ENCODE measurements at regions not wholly inside any gene's neighbourhood (a gene's known extent, or its start where the extent isn't known, plus 50 kb on each side); places are given as distances from the start of the nearest gene placed in this dataset.

- H3K27me3 ChIP-seq (ENCODE audit: insufficient read depth): no peaks in the 10 kb centered on the region
- no peak overlapping the region for H2AFZ ChIP-seq
- no peak for TF ChIP-seq ZNF462 (CRISPR knock-in tag; IDR thresholded peaks at IDR 0.05)
- no peak for TF ChIP-seq STAT1 (IDR thresholded peaks at IDR 0.05; ENCODE audit: unreplicated experiment)
- no peak for TF ChIP-seq CTCF (conservative IDR thresholded peaks at IDR 0.05; ENCODE audit: low read depth in 2 of 2)
- TF ChIP-seq JUNB (IDR thresholded peaks at IDR 0.05; ENCODE audit: unreplicated experiment): no peak
- peak; percentile 56; the same call in 1 of the 2 replicates for TF ChIP-seq NANOG (IDR thresholded peaks at IDR 0.05; ENCODE audit: borderline replicate concordance)
- TF ChIP-seq REST (IDR thresholded peaks at IDR 0.05; ENCODE audit: unreplicated experiment): no peak
- no peak for TF ChIP-seq CREB1 (CRISPR knock-in tag; IDR thresholded peaks at IDR 0.05; ENCODE audit: low read depth)
- H3K4me2 ChIP-seq: peak overlapping the region; percentile 69
- H3K4me3 ChIP-seq: peak overlapping the region; percentile 24
- ATAC-seq (peak; percentile 25; the same call in 1 of the 3 replicates), DNase-seq (ENCODE audit: low spot score) (peak; percentile 36)
- H4K20me1 ChIP-seq (replicated peaks; ENCODE audit: insufficient read depth): no peaks in the 10 kb centered on the region
- H3K36me3 Mint-ChIP-seq (ENCODE audit: low read depth): peaks cover 2% of the 10 kb centered on the region; the same call in 1 of the 3 replicates
- no peaks in the 10 kb centered on the region for H3F3A ChIP-seq (replicated peaks; ENCODE audit: low read depth)
- H3K79me2 ChIP-seq (replicated peaks; ENCODE audit: insufficient read depth): no peaks in the 10 kb centered on the region
- H3K9me2 ChIP-seq (ENCODE audit: insufficient read depth): peaks cover 7% of the 10 kb centered on the region; the same call in 1 of the 2 replicates
- no peaks in the 10 kb centered on the region for H3K9me3 Mint-ChIP-seq
- peaks cover 29% of the 10 kb centered on the region for H3K4me1 ChIP-seq (ENCODE audit: insufficient read depth)
- H3K27ac Mint-ChIP-seq: peak overlapping the region; percentile 86
- H3K27ac ChIP-seq (ENCODE audit: low read depth): peak overlapping the region; percentile 97
- H3K27me3 Mint-ChIP-seq (ENCODE audit: insufficient read depth, low read depth, poor library complexity): no peaks in the 10 kb centered on the region
- no peaks in the 10 kb centered on the region for H3K36me3 ChIP-seq (ENCODE audit: insufficient read depth)
- no peak overlapping the region for H3K4me3 Mint-ChIP-seq
- H3K4me1 Mint-ChIP-seq: peaks cover 22% of the 10 kb centered on the region
These were observed 1603.1 kb upstream of the CELF4 start for GRCh38 chr18:39168723-39169122.

All from GM23338 (cell line).